GM19467 (cell line): ENCODE measurements at regions not wholly inside any gene's neighbourhood (a gene's known extent, or its start where the extent isn't known, plus 50 kb on each side); places are given as distances from the start of the nearest gene placed in this dataset.
"Not testable (repeated sequence)": the region's sequence is repeated elsewhere in the genome, so short reads cannot be mapped to it uniquely, and the experiment has no call there.

Experiments used
- ATAC-seq: cut with Tn5 transposase; IDR thresholded peaks from one replicate; pipeline ENCODE4 v1.9.1; 2021; ENCODE audit warnings: mild to moderate bottlenecking, moderate library complexity; ENCODE audit not compliant: unreplicated experiment

- no peak for ATAC-seq
These were observed 71.4 kb downstream of the TLR4 start for GRCh38 chr9:117775591-117775990.

- ATAC-seq: peak; percentile 74
These were observed 73.6 kb downstream of the TLR4 start for GRCh38 chr9:117777823-117778222.

GRCh38 chr9:117779760-117780159 is 75.6 kb downstream of the TLR4 start:
- ATAC-seq: no peak

- ATAC-seq: peak; percentile 76
These were observed 79.0 kb downstream of the TLR4 start for GRCh38 chr9:117782931-117783788.

GRCh38 chr9:117783828-117784227 is 79.6 kb downstream of the TLR4 start:
- ATAC-seq: peak; percentile 79

GRCh38 chr9:117784996-117785395 is 80.8 kb downstream of the TLR4 start:
- no peak for ATAC-seq

- ATAC-seq: no peak
These were observed 83.5 kb downstream of the TLR4 start for GRCh38 chr9:117787746-117788145.

- ATAC-seq: no peak
These were observed 91.1 kb downstream of the TLR4 start for GRCh38 chr9:117795271-117795670.

GRCh38 chr9:117796681-117797080 is 92.5 kb downstream of the TLR4 start:
- ATAC-seq: no peak

- no peak for ATAC-seq
These were observed 96.2 kb downstream of the TLR4 start for GRCh38 chr9:117800389-117800788.

- ATAC-seq: no peak
These were observed 105.5 kb downstream of the TLR4 start for GRCh38 chr9:117809751-117810150.

GRCh38 chr9:117815315-117815714 is 111.1 kb downstream of the TLR4 start:
- ATAC-seq: peak; percentile 61

GRCh38 chr9:117815948-117816347 is 111.7 kb downstream of the TLR4 start:
- no peak for ATAC-seq

GRCh38 chr9:117821954-117822353 is 117.8 kb downstream of the TLR4 start:
- ATAC-seq: no peak

GRCh38 chr9:117823576-117823975 is 119.4 kb downstream of the TLR4 start:
- no peak for ATAC-seq

- peak; percentile 99 for ATAC-seq
These were observed 121.6 kb downstream of the TLR4 start for GRCh38 chr9:117825609-117826347.

GRCh38 chr9:117826837-117827236 is 122.6 kb downstream of the TLR4 start:
- no peak for ATAC-seq

- ATAC-seq: no peak
These were observed 123.3 kb downstream of the TLR4 start for GRCh38 chr9:117827456-117827855.

- no peak for ATAC-seq
These were observed 124.3 kb downstream of the TLR4 start for GRCh38 chr9:117828466-117828865.

- ATAC-seq: no peak
These were observed 131.6 kb downstream of the TLR4 start for GRCh38 chr9:117835798-117836197.

GRCh38 chr9:117839862-117840261 is 135.7 kb downstream of the TLR4 start:
- no peak for ATAC-seq

- ATAC-seq: not testable (repeated sequence)
These were observed 147.7 kb downstream of the TLR4 start for GRCh38 chr9:117851836-117852461.
